NB4 (cell line): ENCODE measurements at regions not wholly inside any gene's neighbourhood (a gene's known extent, or its start where the extent isn't known, plus 50 kb on each side); places are given as distances from the start of the nearest gene placed in this dataset.

Experiments used
- CTCF ChIP-seq: IDR thresholded peaks from one replicate; pipeline ENCODE4 v1.5.1; 2012; ENCODE audit warnings: low read depth, low read length
- MYC ChIP-seq: IDR thresholded peaks from 2 replicates; pipeline ENCODE4 v1.6.1; 2011; ENCODE audit warnings: low read depth, low read length
- POLR2A ChIP-seq: IDR thresholded peaks from 2 replicates; pipeline ENCODE4 v1.6.1; 2011; ENCODE audit warnings: mild to moderate bottlenecking; ENCODE audit not compliant: insufficient read length; ENCODE audit errors: extremely low read depth

- no peak for TF ChIP-seq CTCF
- no peak for TF ChIP-seq MYC
- TF ChIP-seq POLR2A: no peak
These were observed 630.0 kb upstream of the TENM3 start for GRCh38 chr4:181613200-181613599.
